Activated T-helper 17 cell treated with anti-CD3 and anti-CD28 coated beads, Interleukin-2, amount 50 U/mL, for 72 hours (primary cell): ENCODE measurements at regions not wholly inside any gene's neighbourhood (a gene's known extent, or its start where the extent isn't known, plus 50 kb on each side); places are given as distances from the start of the nearest gene placed in this dataset.

Source experiments
- ATAC-seq: fragments of 150-1000 bp; cut with Tn5 transposase; replicated peaks from 2 replicates; pipeline ENCODE4 v1.10.0; 2021; ENCODE audit warnings: mild to moderate bottlenecking, moderate library complexity
- H3K27ac Mint-ChIP-seq: one replicate; pipeline ENCODE4 v1.8.0; 2022; ENCODE audit warnings: mixed read lengths
- H3K27me3 Mint-ChIP-seq: one replicate; pipeline ENCODE4 v1.8.0; 2022; ENCODE audit warnings: mixed read lengths
- H3K36me3 Mint-ChIP-seq: one replicate; pipeline ENCODE4 v1.8.0; 2022; ENCODE audit warnings: low read depth, mild to moderate bottlenecking, mixed read lengths
- H3K4me1 Mint-ChIP-seq: one replicate; pipeline ENCODE4 v1.8.0; 2022; ENCODE audit warnings: mixed read lengths
- H3K4me3 Mint-ChIP-seq: one replicate; pipeline ENCODE4 v1.8.0; 2022; ENCODE audit warnings: mild to moderate bottlenecking, mixed read lengths
- H3K9me3 Mint-ChIP-seq: one replicate; pipeline ENCODE4 v1.8.0; 2022; ENCODE audit warnings: mixed read lengths

GRCh38 chr6:166826264-166826663, 130.1 kb downstream of the RNASET2 start:
- H3K27ac Mint-ChIP-seq: no peak overlapping the region
- no peaks in the 10 kb centered on the region for H3K36me3 Mint-ChIP-seq
- H3K4me1 Mint-ChIP-seq: peaks cover 10% of the 10 kb centered on the region
- no peaks in the 10 kb centered on the region for H3K9me3 Mint-ChIP-seq
- ATAC-seq: no peak
- H3K4me3 Mint-ChIP-seq: no peak overlapping the region
- H3K27me3 Mint-ChIP-seq: peaks cover 4% of the 10 kb centered on the region

GRCh38 chr6:166825553-166826145, 130.7 kb downstream of the RNASET2 start:
- Mint-ChIP-seq H3K4me3 (no peak overlapping the region), H3K27me3 (peaks cover 4% of the 10 kb centered on the region), H3K9me3 (no peaks in the 10 kb centered on the region), H3K4me1 (peaks cover 4% of the 10 kb centered on the region), H3K36me3 (no peaks in the 10 kb centered on the region), H3K27ac (no peak overlapping the region)
- no peak for ATAC-seq

GRCh38 chr6:166824880-166825250, 131.5 kb downstream of the RNASET2 start:
- ATAC-seq: no peak
- no peak overlapping the region for H3K27ac Mint-ChIP-seq
- peaks cover 4% of the 10 kb centered on the region for H3K27me3 Mint-ChIP-seq
- H3K9me3 Mint-ChIP-seq: no peaks in the 10 kb centered on the region
- no peaks in the 10 kb centered on the region for H3K36me3 Mint-ChIP-seq
- no peaks in the 10 kb centered on the region for H3K4me1 Mint-ChIP-seq
- no peak overlapping the region for H3K4me3 Mint-ChIP-seq

GRCh38 chr6:166824146-166824879, 132.0 kb downstream of the RNASET2 start:
- Mint-ChIP-seq H3K4me1 (no peaks in the 10 kb centered on the region), H3K36me3 (no peaks in the 10 kb centered on the region), H3K27ac (no peak overlapping the region), H3K27me3 (peaks cover 4% of the 10 kb centered on the region), H3K4me3 (no peak overlapping the region), H3K9me3 (no peaks in the 10 kb centered on the region)
- no peak for ATAC-seq

- Mint-ChIP-seq H3K9me3 (no peaks in the 10 kb centered on the region), H3K27me3 (no peaks in the 10 kb centered on the region), H3K4me3 (no peak overlapping the region), H3K4me1 (no peaks in the 10 kb centered on the region), H3K27ac (no peak overlapping the region), H3K36me3 (no peaks in the 10 kb centered on the region)
- ATAC-seq: no peak
These were observed 133.7 kb downstream of the RNASET2 start for GRCh38 chr6:166822609-166823008.

- H3K27ac Mint-ChIP-seq: no peak overlapping the region
- H3K4me1 Mint-ChIP-seq: no peaks in the 10 kb centered on the region
- H3K4me3 Mint-ChIP-seq: no peak overlapping the region
- H3K36me3 Mint-ChIP-seq: no peaks in the 10 kb centered on the region
- H3K27me3 Mint-ChIP-seq: no peaks in the 10 kb centered on the region
- ATAC-seq: no peak
- H3K9me3 Mint-ChIP-seq: no peaks in the 10 kb centered on the region
These were observed 135.9 kb downstream of the RNASET2 start for GRCh38 chr6:166820483-166820882.

- H3K4me3 Mint-ChIP-seq: no peak overlapping the region
- H3K4me1 Mint-ChIP-seq: no peaks in the 10 kb centered on the region
- no peak overlapping the region for H3K27ac Mint-ChIP-seq
- no peaks in the 10 kb centered on the region for H3K9me3 Mint-ChIP-seq
- no peaks in the 10 kb centered on the region for H3K27me3 Mint-ChIP-seq
- no peaks in the 10 kb centered on the region for H3K36me3 Mint-ChIP-seq
- ATAC-seq: no peak
These were observed 136.3 kb downstream of the RNASET2 start for GRCh38 chr6:166820070-166820469.

- no peaks in the 10 kb centered on the region for H3K36me3 Mint-ChIP-seq
- no peaks in the 10 kb centered on the region for H3K4me1 Mint-ChIP-seq
- no peak for ATAC-seq
- H3K9me3 Mint-ChIP-seq: no peaks in the 10 kb centered on the region
- no peaks in the 10 kb centered on the region for H3K27me3 Mint-ChIP-seq
- H3K4me3 Mint-ChIP-seq: no peak overlapping the region
- H3K27ac Mint-ChIP-seq: no peak overlapping the region
These were observed 140.7 kb downstream of the RNASET2 start for GRCh38 chr6:166815629-166816028.

GRCh38 chr6:166814390-166814789, 142.0 kb downstream of the RNASET2 start:
- no peaks in the 10 kb centered on the region for H3K9me3 Mint-ChIP-seq
- H3K36me3 Mint-ChIP-seq: no peaks in the 10 kb centered on the region
- no peaks in the 10 kb centered on the region for H3K27me3 Mint-ChIP-seq
- no peaks in the 10 kb centered on the region for H3K4me1 Mint-ChIP-seq
- no peak overlapping the region for H3K27ac Mint-ChIP-seq
- no peak for ATAC-seq
- no peak overlapping the region for H3K4me3 Mint-ChIP-seq

- ATAC-seq: no peak
- H3K27ac Mint-ChIP-seq: no peak overlapping the region
- H3K4me3 Mint-ChIP-seq: no peak overlapping the region
- H3K27me3 Mint-ChIP-seq: no peaks in the 10 kb centered on the region
- no peaks in the 10 kb centered on the region for H3K4me1 Mint-ChIP-seq
- no peaks in the 10 kb centered on the region for H3K36me3 Mint-ChIP-seq
- no peaks in the 10 kb centered on the region for H3K9me3 Mint-ChIP-seq
These were observed 142.9 kb downstream of the RNASET2 start for GRCh38 chr6:166813461-166813860.

GRCh38 chr6:166810864-166811263, 145.5 kb downstream of the RNASET2 start:
- Mint-ChIP-seq H3K4me3 (no peak overlapping the region), H3K36me3 (no peaks in the 10 kb centered on the region), H3K4me1 (no peaks in the 10 kb centered on the region), H3K27ac (no peak overlapping the region), H3K9me3 (peaks cover 15% of the 10 kb centered on the region), H3K27me3 (no peaks in the 10 kb centered on the region)
- ATAC-seq: no peak

GRCh38 chr6:166809721-166810120, 146.6 kb downstream of the RNASET2 start:
- Mint-ChIP-seq H3K27ac (no peak overlapping the region), H3K27me3 (no peaks in the 10 kb centered on the region), H3K9me3 (peaks cover 19% of the 10 kb centered on the region), H3K36me3 (no peaks in the 10 kb centered on the region), H3K4me3 (no peak overlapping the region), H3K4me1 (no peaks in the 10 kb centered on the region)
- no peak for ATAC-seq

GRCh38 chr6:166806962-166807757, 149.2 kb downstream of the RNASET2 start:
- Mint-ChIP-seq H3K9me3 (peaks cover 19% of the 10 kb centered on the region), H3K4me3 (no peak overlapping the region), H3K4me1 (no peaks in the 10 kb centered on the region), H3K27me3 (no peaks in the 10 kb centered on the region), H3K27ac (no peak overlapping the region), H3K36me3 (no peaks in the 10 kb centered on the region)
- no peak for ATAC-seq

GRCh38 chr6:166806217-166806838, 150.0 kb downstream of the RNASET2 start:
- Mint-ChIP-seq H3K27ac (no peak overlapping the region), H3K27me3 (no peaks in the 10 kb centered on the region), H3K4me3 (no peak overlapping the region), H3K4me1 (no peaks in the 10 kb centered on the region), H3K9me3 (peaks cover 19% of the 10 kb centered on the region), H3K36me3 (no peaks in the 10 kb centered on the region)
- ATAC-seq: no peak
